Progenitor cell of endocrine pancreas (in vitro differentiated cells): ENCODE measurements at regions not wholly inside any gene's neighbourhood (a gene's known extent, or its start where the extent isn't known, plus 50 kb on each side); places are given as distances from the start of the nearest gene placed in this dataset.

Experiments used
- DNase-seq: peaks from one replicate; pipeline ENCODE4 v3.0.0; 2021; ENCODE audit warnings: low spot score; ENCODE audit not compliant: unreplicated experiment
- H3K27ac Mint-ChIP-seq: 2 replicates; pipeline ENCODE4 v1.8.0; 2021; ENCODE audit warnings: mild to moderate bottlenecking, moderate library complexity, mixed read lengths
- H3K27me3 Mint-ChIP-seq: 2 replicates; pipeline ENCODE4 v1.8.0; 2021; ENCODE audit warnings: mixed read lengths
- H3K36me3 Mint-ChIP-seq: 2 replicates; pipeline ENCODE4 v1.8.0; 2022; ENCODE audit warnings: mixed read lengths; ENCODE audit not compliant: insufficient read depth
- H3K4me1 Mint-ChIP-seq: 2 replicates; pipeline ENCODE4 v1.8.0; 2021; ENCODE audit warnings: low read depth, mixed read lengths
- H3K4me3 Mint-ChIP-seq: 2 replicates; pipeline ENCODE4 v1.8.0; 2021; ENCODE audit warnings: low read depth, mild to moderate bottlenecking, moderate library complexity, mixed read lengths
- H3K9me3 Mint-ChIP-seq: 2 replicates; pipeline ENCODE4 v1.8.0; 2021; ENCODE audit warnings: low read depth, mixed read lengths
- CTCF ChIP-seq: fragments of 200-600 bp; sonication (generic); IDR thresholded peaks from one replicate; pipeline ENCODE4 v1.5.0; 2021; ENCODE audit warnings: antibody characterized with exemption, mild to moderate bottlenecking; ENCODE audit not compliant: unreplicated experiment

GRCh38 chr2:38216886-38217285 lies 140.9 kb upstream of the CYP1B1 start:
- Mint-ChIP-seq H3K4me1 (peaks cover 10% of the 10 kb centered on the region), H3K9me3 (peaks cover 3% of the 10 kb centered on the region), H3K27me3 (peaks cover 4% of the 10 kb centered on the region), H3K36me3 (no peaks in the 10 kb centered on the region), H3K4me3 (no peak overlapping the region), H3K27ac (no peak overlapping the region)
- no peak for DNase-seq
- no peak for TF ChIP-seq CTCF

- peaks cover 4% of the 10 kb centered on the region for H3K27me3 Mint-ChIP-seq
- H3K36me3 Mint-ChIP-seq: no peaks in the 10 kb centered on the region
- H3K4me3 Mint-ChIP-seq: no peak overlapping the region
- H3K9me3 Mint-ChIP-seq: peaks cover 3% of the 10 kb centered on the region
- no peak for DNase-seq
- TF ChIP-seq CTCF: no peak
- no peak overlapping the region for H3K27ac Mint-ChIP-seq
- peaks cover 10% of the 10 kb centered on the region for H3K4me1 Mint-ChIP-seq
Measured at GRCh38 chr2:38215993-38216392, 140.0 kb upstream of the CYP1B1 start.

GRCh38 chr2:38215522-38215921 lies 139.6 kb upstream of the CYP1B1 start:
- Mint-ChIP-seq H3K27ac (no peak overlapping the region), H3K4me3 (no peak overlapping the region), H3K4me1 (peaks cover 10% of the 10 kb centered on the region), H3K36me3 (no peaks in the 10 kb centered on the region), H3K9me3 (peaks cover 3% of the 10 kb centered on the region), H3K27me3 (peaks cover 4% of the 10 kb centered on the region)
- no peak for TF ChIP-seq CTCF
- no peak for DNase-seq

GRCh38 chr2:38214209-38214717 lies 138.3 kb upstream of the CYP1B1 start:
- Mint-ChIP-seq H3K4me3 (no peak overlapping the region), H3K27me3 (peaks cover 4% of the 10 kb centered on the region), H3K9me3 (no peaks in the 10 kb centered on the region), H3K4me1 (peaks cover 10% of the 10 kb centered on the region), H3K36me3 (no peaks in the 10 kb centered on the region), H3K27ac (no peak overlapping the region)
- TF ChIP-seq CTCF: no peak
- no peak for DNase-seq

GRCh38 chr2:38213619-38214167 lies 137.7 kb upstream of the CYP1B1 start:
- H3K4me3 Mint-ChIP-seq: no peak overlapping the region
- no peak overlapping the region for H3K27ac Mint-ChIP-seq
- H3K36me3 Mint-ChIP-seq: no peaks in the 10 kb centered on the region
- no peaks in the 10 kb centered on the region for H3K9me3 Mint-ChIP-seq
- peaks cover 10% of the 10 kb centered on the region for H3K4me1 Mint-ChIP-seq
- no peak for TF ChIP-seq CTCF
- DNase-seq: no peak
- H3K27me3 Mint-ChIP-seq: peaks cover 4% of the 10 kb centered on the region
